Occipital lobe (tissue), 1 donor: ENCODE measurements at regions not wholly inside any gene's neighbourhood (a gene's known extent, or its start where the extent isn't known, plus 50 kb on each side); places are given as distances from the start of the nearest gene placed in this dataset.

Experiments used
- DNase-seq: peaks from one replicate; lab custom pipeline; 2025; lab: John Stamatoyannopoulos, UW

GRCh38 chr1:29502911-29503840 is 266.9 kb downstream of the PTPRU start:
- DNase-seq: no peak

- no peak for DNase-seq
These were observed 266.0 kb downstream of the PTPRU start for GRCh38 chr1:29502225-29502910.

GRCh38 chr1:29501227-29501976 is 265.1 kb downstream of the PTPRU start:
- DNase-seq: no peak

GRCh38 chr1:29500651-29501050 is 264.3 kb downstream of the PTPRU start:
- DNase-seq: no peak

- DNase-seq: no peak
These were observed 263.7 kb downstream of the PTPRU start for GRCh38 chr1:29500041-29500440.

GRCh38 chr1:29499104-29499650 is 262.9 kb downstream of the PTPRU start:
- no peak for DNase-seq

GRCh38 chr1:29498126-29499103 is 262.1 kb downstream of the PTPRU start:
- peak; percentile 6 for DNase-seq

- DNase-seq: no peak
These were observed 261.2 kb downstream of the PTPRU start for GRCh38 chr1:29497395-29498125.

- no peak for DNase-seq
These were observed 260.4 kb downstream of the PTPRU start for GRCh38 chr1:29496701-29497100.

- DNase-seq: no peak
These were observed 254.0 kb downstream of the PTPRU start for GRCh38 chr1:29490204-29490934.

- DNase-seq: no peak
These were observed 253.1 kb downstream of the PTPRU start for GRCh38 chr1:29489471-29489870.

- no peak for DNase-seq
These were observed 252.5 kb downstream of the PTPRU start for GRCh38 chr1:29488794-29489311.

GRCh38 chr1:29488086-29488793 is 251.9 kb downstream of the PTPRU start:
- DNase-seq: no peak

- DNase-seq: no peak
These were observed 251.0 kb downstream of the PTPRU start for GRCh38 chr1:29487291-29487690.

- DNase-seq: no peak
These were observed 249.0 kb downstream of the PTPRU start for GRCh38 chr1:29485096-29485925.

- no peak for DNase-seq
These were observed 246.7 kb downstream of the PTPRU start for GRCh38 chr1:29482991-29483390.

GRCh38 chr1:29482064-29482463 is 245.7 kb downstream of the PTPRU start:
- no peak for DNase-seq
